ENCODE measurements at regions not wholly inside any gene's neighbourhood (a gene's known extent, or its start where the extent isn't known, plus 50 kb on each side); places are given as distances from the start of the nearest gene placed in this dataset.

GRCh38 chr5:117633093-117633492, 1058.5 kb upstream of the SEMA6A start:
- no peak overlapping the region for H2AFZ ChIP-seq (ENCODE audit: low read depth, low read length)
- no peaks in the 10 kb centered on the region for H3K9me3 ChIP-seq (ENCODE audit: insufficient read depth, low read length)
- H3K27ac ChIP-seq (ENCODE audit: low read length) = no peak overlapping the region
- H3K4me1 ChIP-seq (ENCODE audit: low read length) = no peaks in the 10 kb centered on the region
- no peak overlapping the region for H3K4me3 ChIP-seq (ENCODE audit: low read length)
- H3K9ac ChIP-seq (ENCODE audit: low read length) = no peak overlapping the region
- no peaks in the 10 kb centered on the region for H3K79me2 ChIP-seq (ENCODE audit: low read length)
- no peaks in the 10 kb centered on the region for H3K27me3 ChIP-seq (ENCODE audit: low read depth, low read length)
- no peaks in the 10 kb centered on the region for H3K36me3 ChIP-seq (replicated peaks; ENCODE audit: low read depth, low read length)
- no peak overlapping the region for H3K4me2 ChIP-seq (ENCODE audit: low read length)
- H4K20me1 ChIP-seq (ENCODE audit: insufficient read depth, low read length) = no peaks in the 10 kb centered on the region
- no peak for TF ChIP-seq EZH2phosphoT487 (IDR thresholded peaks at IDR 0.05; ENCODE audit: low read depth)
- no peak for TF ChIP-seq CTCF (IDR thresholded peaks at IDR 0.05; ENCODE audit: low read depth, low read length)

GRCh38 chr5:117624201-117624600, 1049.6 kb upstream of the SEMA6A start:
- Histone ChIP-seq H3K36me3 (replicated peaks; ENCODE audit: low read depth, low read length) (no peaks in the 10 kb centered on the region), H2AFZ (ENCODE audit: low read depth, low read length) (no peak overlapping the region), H3K4me1 (ENCODE audit: low read length) (peaks cover 11% of the 10 kb centered on the region), H3K4me3 (ENCODE audit: low read length) (no peak overlapping the region), H3K9ac (ENCODE audit: low read length) (no peak overlapping the region), H3K27me3 (ENCODE audit: low read depth, low read length) (no peaks in the 10 kb centered on the region), H3K79me2 (ENCODE audit: low read length) (no peaks in the 10 kb centered on the region), H3K4me2 (ENCODE audit: low read length) (no peak overlapping the region), H3K27ac (ENCODE audit: low read length) (no peak overlapping the region), H4K20me1 (ENCODE audit: insufficient read depth, low read length) (no peaks in the 10 kb centered on the region), H3K9me3 (ENCODE audit: insufficient read depth, low read length) (no peaks in the 10 kb centered on the region)
- TF ChIP-seq EZH2phosphoT487 (IDR thresholded peaks at IDR 0.05; ENCODE audit: low read depth) = no peak
- no peak for TF ChIP-seq CTCF (IDR thresholded peaks at IDR 0.05; ENCODE audit: low read depth, low read length)

GRCh38 chr5:117623042-117623805, 1048.6 kb upstream of the SEMA6A start:
- Histone ChIP-seq H3K27me3 (ENCODE audit: low read depth, low read length) (no peaks in the 10 kb centered on the region), H3K4me3 (ENCODE audit: low read length) (no peak overlapping the region), H3K4me2 (ENCODE audit: low read length) (peak overlapping the region; percentile 1; the same call in 1 of the 2 replicates), H2AFZ (ENCODE audit: low read depth, low read length) (no peak overlapping the region), H3K9ac (ENCODE audit: low read length) (no peak overlapping the region), H3K36me3 (replicated peaks; ENCODE audit: low read depth, low read length) (no peaks in the 10 kb centered on the region), H3K27ac (ENCODE audit: low read length) (no peak overlapping the region), H3K9me3 (ENCODE audit: insufficient read depth, low read length) (no peaks in the 10 kb centered on the region), H3K79me2 (ENCODE audit: low read length) (no peaks in the 10 kb centered on the region), H3K4me1 (ENCODE audit: low read length) (peaks cover 11% of the 10 kb centered on the region), H4K20me1 (ENCODE audit: insufficient read depth, low read length) (no peaks in the 10 kb centered on the region)
- TF ChIP-seq CTCF (IDR thresholded peaks at IDR 0.05; ENCODE audit: low read depth, low read length) = no peak
- TF ChIP-seq EZH2phosphoT487 (IDR thresholded peaks at IDR 0.05; ENCODE audit: low read depth) = no peak

- Histone ChIP-seq H3K4me3 (ENCODE audit: low read length) (no peak overlapping the region), H3K9me3 (ENCODE audit: insufficient read depth, low read length) (no peaks in the 10 kb centered on the region), H3K4me2 (ENCODE audit: low read length) (no peak overlapping the region), H3K4me1 (ENCODE audit: low read length) (peaks cover 11% of the 10 kb centered on the region), H3K36me3 (replicated peaks; ENCODE audit: low read depth, low read length) (no peaks in the 10 kb centered on the region), H3K27me3 (ENCODE audit: low read depth, low read length) (no peaks in the 10 kb centered on the region), H4K20me1 (ENCODE audit: insufficient read depth, low read length) (no peaks in the 10 kb centered on the region), H3K9ac (ENCODE audit: low read length) (no peak overlapping the region), H2AFZ (ENCODE audit: low read depth, low read length) (no peak overlapping the region), H3K27ac (ENCODE audit: low read length) (no peak overlapping the region), H3K79me2 (ENCODE audit: low read length) (no peaks in the 10 kb centered on the region)
- TF ChIP-seq EZH2phosphoT487 (IDR thresholded peaks at IDR 0.05; ENCODE audit: low read depth) = no peak
- TF ChIP-seq CTCF (IDR thresholded peaks at IDR 0.05; ENCODE audit: low read depth, low read length) = no peak
Measured at GRCh38 chr5:117621921-117622320, 1047.3 kb upstream of the SEMA6A start.

Measured in OCI-LY3 (cell line).